ENCODE measurements at regions not wholly inside any gene's neighbourhood (a gene's known extent, or its start where the extent isn't known, plus 50 kb on each side); places are given as distances from the start of the nearest gene placed in this dataset.

- dilution Hi-C loops (cut with MboI; ENCODE audit: extremely low pct_ligation_motif_present, low sequenced_read_pairs): no loop called here
- Histone ChIP-seq H2AFZ (ENCODE audit: low read depth, low read length) (no peak overlapping the region), H3K9me1 (replicated peaks; ENCODE audit: control insufficient read depth, extremely low read depth, insufficient read depth, low read length) (no peaks in the 10 kb centered on the region), H3K27me3 (ENCODE audit: control insufficient read depth in 2 of 2, insufficient read depth in 2 of 2, low read length in 2 of 2) (no peaks in the 10 kb centered on the region), H3K9me3 (replicated peaks; ENCODE audit: control insufficient read depth, insufficient read depth, low read length) (no peaks in the 10 kb centered on the region), H3K4me3 (replicated peaks in 1 of 3; ENCODE audit: insufficient read depth in 1 of 3, low read depth in 1 of 3, low read length in 3 of 3) (no peak overlapping the region), H3K4me2 (ENCODE audit: insufficient read depth, low read length) (no peak overlapping the region), H3K4me1 (ENCODE audit: control insufficient read depth, extremely low read depth, insufficient read depth, low read length) (no peaks in the 10 kb centered on the region), H4K20me1 (replicated peaks; ENCODE audit: control insufficient read depth, extremely low read depth, insufficient read depth, low read length) (no peaks in the 10 kb centered on the region), H3K36me3 (ENCODE audit: control insufficient read depth in 2 of 2, extremely low read depth in 1 of 2, insufficient read depth in 2 of 2, low read length in 2 of 2) (no peaks in the 10 kb centered on the region), H3K9ac (replicated peaks; ENCODE audit: extremely low read depth, insufficient read depth, low read length) (no peak overlapping the region), H3K27ac (ENCODE audit: insufficient read depth, low read depth, low read length) (no peak overlapping the region), H3K79me2 (ENCODE audit: control insufficient read depth, insufficient read depth, low read length) (no peaks in the 10 kb centered on the region)
- CTCF ChIA-PET: no interaction called here
- DNase-seq (ENCODE audit: low read depth, low spot score) (no peak), FAIRE-seq (no peak)
- no TSS peak for BruUV-seq (replicated peaks)
- TF ChIP-seq CTCF (IDR thresholded peaks at IDR 0.05; ENCODE audit: extremely low read depth in 1 of 2, insufficient read depth in 1 of 2, low read depth in 1 of 2, low read length in 2 of 2): no peak
- POLR2A ChIA-PET: no interaction called here
- intact Hi-C loops (cut with micrococcal nuclease): no loop called here
These were observed 558.3 kb downstream of the KCNJ3 start for GRCh38 chr2:155256803-155257202.

- TF ChIP-seq CTCF (IDR thresholded peaks at IDR 0.05; ENCODE audit: extremely low read depth in 1 of 2, insufficient read depth in 1 of 2, low read depth in 1 of 2, low read length in 2 of 2): peak; percentile 25 to 30
- no peak for TF ChIP-seq MYC (IDR thresholded peaks at IDR 0.05; ENCODE audit: low read depth, low read length)
- TF ChIP-seq EZH2 (IDR thresholded peaks at IDR 0.05; ENCODE audit: borderline replicate concordance, low read depth, low read length, severe bottlenecking): no peak
- TF ChIP-seq POLR2A (IDR thresholded peaks at IDR 0.05; ENCODE audit: low read depth, low read length): no peak
- TF ChIP-seq GATA2 (IDR thresholded peaks at IDR 0.05; ENCODE audit: insufficient read depth, insufficient read length, low read depth, low read length): no peak
- no peak for TF ChIP-seq JUN (IDR thresholded peaks at IDR 0.05; ENCODE audit: borderline replicate concordance, insufficient read depth, insufficient read length, low read depth)
- Histone ChIP-seq H3K9me1 (replicated peaks; ENCODE audit: control insufficient read depth, extremely low read depth, insufficient read depth, low read length) (no peaks in the 10 kb centered on the region), H3K9ac (replicated peaks; ENCODE audit: extremely low read depth, insufficient read depth, low read length) (no peak overlapping the region), H3K9me3 (replicated peaks; ENCODE audit: control insufficient read depth, insufficient read depth, low read length) (no peaks in the 10 kb centered on the region), H3K36me3 (ENCODE audit: control insufficient read depth in 2 of 2, extremely low read depth in 1 of 2, insufficient read depth in 2 of 2, low read length in 2 of 2) (no peaks in the 10 kb centered on the region), H4K20me1 (replicated peaks; ENCODE audit: control insufficient read depth, extremely low read depth, insufficient read depth, low read length) (no peaks in the 10 kb centered on the region), H3K4me1 (ENCODE audit: control insufficient read depth, extremely low read depth, insufficient read depth, low read length) (no peaks in the 10 kb centered on the region), H3K79me2 (ENCODE audit: control insufficient read depth, insufficient read depth, low read length) (no peaks in the 10 kb centered on the region), H2AFZ (ENCODE audit: low read depth, low read length) (no peak overlapping the region), H3K4me3 (replicated peaks in 1 of 3; ENCODE audit: insufficient read depth in 1 of 3, low read depth in 1 of 3, low read length in 3 of 3) (no peak overlapping the region), H3K4me2 (ENCODE audit: insufficient read depth, low read length) (no peak overlapping the region), H3K27me3 (ENCODE audit: control insufficient read depth in 2 of 2, insufficient read depth in 2 of 2, low read length in 2 of 2) (no peaks in the 10 kb centered on the region), H3K27ac (ENCODE audit: insufficient read depth, low read depth, low read length) (no peak overlapping the region)
- BruUV-seq (replicated peaks): no TSS peak
- peak; percentile 70 for FAIRE-seq
- ChIA-PET CTCF (interaction anchor here (0.6 to 1.4 kb wide), 5 partner anchors 625 to 849 kb away, joined by 3 to 5 read pairs (median 4); no protein-coding TSS in a partner anchor), POLR2A (no interaction called here)
- DNase-seq (ENCODE audit: low read depth, low spot score): peak; percentile 17
- dilution Hi-C loops (cut with MboI; ENCODE audit: extremely low pct_ligation_motif_present, low sequenced_read_pairs) (no loop called here), intact Hi-C loops (cut with micrococcal nuclease) (loop anchor here (1.0 to 2.0 kb wide), 3 partner anchors 627 to 848 kb away; no protein-coding TSS in a partner anchor)
These were observed 552.3 kb downstream of the KCNJ3 start for GRCh38 chr2:155250800-155251199.
